Activated CD8-positive, alpha-beta memory T cell treated with anti-CD3 and anti-CD28 coated beads, Interleukin-2, amount 50 U/mL, for 48 hours (primary cell): ENCODE measurements at regions not wholly inside any gene's neighbourhood (a gene's known extent, or its start where the extent isn't known, plus 50 kb on each side); places are given as distances from the start of the nearest gene placed in this dataset.

Experiments used
- DNase-seq: peaks from one replicate; pipeline ENCODE4 v3.0.0-alpha.2; 2020

- no peak for DNase-seq
Measured at GRCh38 chr3:18033581-18034108, 291.2 kb upstream of the TBC1D5 start.

- DNase-seq: no peak
Measured at GRCh38 chr3:18030371-18030870, 288.0 kb upstream of the TBC1D5 start.

- DNase-seq: no peak
Measured at GRCh38 chr3:18027161-18027939, 284.9 kb upstream of the TBC1D5 start.

GRCh38 chr3:18024715-18025114 lies 282.3 kb upstream of the TBC1D5 start:
- no peak for DNase-seq

- DNase-seq: no peak
Measured at GRCh38 chr3:18019161-18019495, 276.7 kb upstream of the TBC1D5 start.

- DNase-seq: no peak
Measured at GRCh38 chr3:18018491-18019160, 276.2 kb upstream of the TBC1D5 start.

GRCh38 chr3:18016366-18016765 lies 273.9 kb upstream of the TBC1D5 start:
- DNase-seq: no peak

- no peak for DNase-seq
Measured at GRCh38 chr3:18012933-18013332, 270.5 kb upstream of the TBC1D5 start.

- DNase-seq: no peak
Measured at GRCh38 chr3:18012436-18012835, 270.0 kb upstream of the TBC1D5 start.

GRCh38 chr3:18011387-18011786 lies 269.0 kb upstream of the TBC1D5 start:
- DNase-seq: no peak

- no peak for DNase-seq
Measured at GRCh38 chr3:18010001-18010400, 267.6 kb upstream of the TBC1D5 start.

- DNase-seq: no peak
Measured at GRCh38 chr3:18008706-18009368, 266.4 kb upstream of the TBC1D5 start.

GRCh38 chr3:18007980-18008379 lies 265.5 kb upstream of the TBC1D5 start:
- no peak for DNase-seq

GRCh38 chr3:17995769-17996168 lies 253.3 kb upstream of the TBC1D5 start:
- no peak for DNase-seq

GRCh38 chr3:17994167-17994566 lies 251.7 kb upstream of the TBC1D5 start:
- DNase-seq: no peak

GRCh38 chr3:17990390-17990789 lies 248.0 kb upstream of the TBC1D5 start:
- DNase-seq: no peak

- no peak for DNase-seq
Measured at GRCh38 chr3:17986348-17986816, 244.0 kb upstream of the TBC1D5 start.

- no peak for DNase-seq
Measured at GRCh38 chr3:17985658-17986347, 243.4 kb upstream of the TBC1D5 start.

GRCh38 chr3:17983106-17983505 lies 240.7 kb upstream of the TBC1D5 start:
- no peak for DNase-seq

GRCh38 chr3:17982211-17982880 lies 239.9 kb upstream of the TBC1D5 start:
- no peak for DNase-seq

- DNase-seq: no peak
Measured at GRCh38 chr3:17980863-17981262, 238.4 kb upstream of the TBC1D5 start.

- no peak for DNase-seq
Measured at GRCh38 chr3:17979911-17980310, 237.5 kb upstream of the TBC1D5 start.
